ENCODE measurements at regions not wholly inside any gene's neighbourhood (a gene's known extent, or its start where the extent isn't known, plus 50 kb on each side); places are given as distances from the start of the nearest gene placed in this dataset.
"Not testable (repeated sequence)": the region's sequence is repeated elsewhere in the genome, so short reads cannot be mapped to it uniquely, and the experiment has no call there.

GRCh38 chr10:90028312-90028711, 326.9 kb downstream of the KIF20B start:
- H3K4me3 ChIP-seq (ENCODE audit: low read depth, low read length): no peak overlapping the region
- TF ChIP-seq CTCF (IDR thresholded peaks at IDR 0.05; ENCODE audit: low read depth, low read length, missing control alignments): no peak
- no peak for DNase-seq (ENCODE audit: low read depth)

DNA sequence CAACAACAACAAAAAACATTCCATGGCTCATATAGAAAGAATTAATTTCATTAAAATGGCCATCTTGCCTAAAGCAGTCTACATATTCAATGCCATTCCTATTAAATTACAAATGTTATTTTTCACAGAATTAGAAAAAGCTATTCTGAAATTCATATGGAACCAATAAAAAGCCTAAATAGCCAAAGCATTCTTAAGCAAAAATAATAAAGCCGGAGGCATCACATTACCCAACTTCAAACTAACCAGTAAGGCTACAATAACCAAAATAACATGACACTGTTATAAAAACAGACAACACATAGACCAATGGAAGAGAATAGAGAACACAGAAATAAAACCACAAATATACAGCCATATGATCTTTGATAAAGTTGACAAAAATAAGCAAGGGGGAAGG, 330.4 kb downstream of the KIF20B start:
- no peak for DNase-seq (ENCODE audit: low read depth)
- no peak overlapping the region for H3K4me3 ChIP-seq (ENCODE audit: low read depth, low read length)
- no peak for TF ChIP-seq CTCF (IDR thresholded peaks at IDR 0.05; ENCODE audit: low read depth, low read length, missing control alignments)

DNA sequence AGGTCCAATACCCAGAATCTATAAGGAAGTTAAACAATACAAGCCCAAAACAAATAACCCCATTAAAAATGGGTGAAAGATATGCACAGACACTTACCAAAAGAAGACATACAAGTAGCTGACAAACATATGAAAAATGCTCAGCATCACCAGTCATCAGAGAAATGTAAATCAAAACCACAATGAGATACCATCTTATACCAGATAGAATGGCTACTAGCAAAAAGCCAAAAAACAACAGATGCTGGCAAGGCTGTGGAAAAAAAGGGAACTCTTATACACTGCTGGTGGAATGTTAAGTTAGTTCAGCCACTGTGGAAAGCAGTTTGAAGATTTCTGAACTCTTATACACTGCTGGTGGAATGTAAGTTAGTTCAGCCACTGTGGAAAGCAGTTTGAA, 331.1 kb downstream of the KIF20B start:
- no peak overlapping the region for H3K4me3 ChIP-seq (ENCODE audit: low read depth, low read length)
- no peak for TF ChIP-seq CTCF (IDR thresholded peaks at IDR 0.05; ENCODE audit: low read depth, low read length, missing control alignments)
- no peak for DNase-seq (ENCODE audit: low read depth)

DNA sequence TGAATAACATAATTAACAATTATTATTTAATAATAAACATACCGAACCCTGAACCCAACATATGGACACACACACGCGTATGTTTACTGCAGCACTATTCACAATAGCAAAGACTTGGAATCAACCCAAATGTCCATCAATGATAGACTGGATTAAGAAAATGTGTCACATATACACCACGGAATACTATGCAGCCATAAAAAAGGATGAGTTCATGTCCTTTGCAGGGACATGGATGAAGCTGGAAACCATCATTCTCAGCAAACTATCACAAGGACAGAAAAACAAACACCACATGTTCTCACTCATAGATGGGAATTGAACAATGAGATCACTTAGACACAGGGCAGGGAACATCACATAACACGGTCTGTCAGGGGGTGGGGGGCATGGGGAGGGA, 333.5 kb downstream of the KIF20B start:
- H3K4me3 ChIP-seq (ENCODE audit: low read depth, low read length); DNase-seq (ENCODE audit: low read depth): not testable (repeated sequence)

DNA sequence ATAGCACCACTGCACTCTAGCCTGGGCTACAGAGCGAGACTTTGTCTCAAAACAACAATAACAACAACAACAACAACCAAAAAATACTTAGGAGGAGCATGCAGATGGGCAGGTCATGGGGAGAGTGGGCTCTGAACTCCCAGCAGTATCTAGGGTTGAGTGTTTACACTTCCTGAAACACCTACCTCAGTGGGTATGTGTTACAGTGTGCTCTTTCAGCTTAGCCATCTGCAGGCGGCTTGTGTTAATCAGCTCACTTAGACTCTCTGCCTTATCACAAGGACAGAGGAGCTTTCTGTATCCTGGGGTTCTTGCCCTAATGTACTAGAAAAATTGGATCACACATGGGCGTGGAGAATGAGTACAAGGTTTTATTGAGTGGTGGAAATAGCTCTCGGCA, 340.2 kb downstream of the KIF20B start:
- TF ChIP-seq CTCF (IDR thresholded peaks at IDR 0.05; ENCODE audit: low read depth, low read length, missing control alignments): no peak
- no peak overlapping the region for H3K4me3 ChIP-seq (ENCODE audit: low read depth, low read length)
- DNase-seq (ENCODE audit: low read depth): no peak

- TF ChIP-seq CTCF (IDR thresholded peaks at IDR 0.05; ENCODE audit: low read depth, low read length, missing control alignments): no peak
- no peak overlapping the region for H3K4me3 ChIP-seq (ENCODE audit: low read depth, low read length)
- no peak for DNase-seq (ENCODE audit: low read depth)
Measured at GRCh38 chr10:90042075-90042474, 340.7 kb downstream of the KIF20B start.

- no peak overlapping the region for H3K4me3 ChIP-seq (ENCODE audit: low read depth, low read length)
- DNase-seq (ENCODE audit: low read depth): peak; percentile 75
- no peak for TF ChIP-seq CTCF (IDR thresholded peaks at IDR 0.05; ENCODE audit: low read depth, low read length, missing control alignments)
Measured at GRCh38 chr10:90047243-90047729, 345.9 kb downstream of the KIF20B start.

DNA sequence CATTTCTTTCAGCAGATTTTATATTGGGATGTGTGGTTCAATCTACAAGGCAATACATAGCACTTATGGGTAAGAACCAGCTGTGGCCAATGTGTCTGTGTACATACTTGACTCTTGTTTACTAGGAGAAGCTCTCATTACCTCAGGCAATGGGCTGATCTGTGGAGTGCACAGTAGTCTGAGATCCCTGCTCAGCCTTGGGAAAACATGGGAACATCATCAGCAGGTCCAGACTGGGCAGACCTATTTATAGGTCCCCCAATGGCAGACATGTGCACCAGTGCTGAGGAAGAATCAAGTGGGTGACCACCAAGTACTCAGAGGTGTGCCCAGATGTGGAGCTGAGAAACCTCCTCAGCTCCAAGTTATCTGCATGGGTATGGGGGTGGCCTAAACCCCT, 349.7 kb downstream of the KIF20B start:
- no peak for TF ChIP-seq CTCF (IDR thresholded peaks at IDR 0.05; ENCODE audit: low read depth, low read length, missing control alignments)
- DNase-seq (ENCODE audit: low read depth): no peak
- no peak overlapping the region for H3K4me3 ChIP-seq (ENCODE audit: low read depth, low read length)

Measured in GM12864 (cell line).